Ovary (tissue), 7 donors: ENCODE measurements at regions not wholly inside any gene's neighbourhood (a gene's known extent, or its start where the extent isn't known, plus 50 kb on each side); places are given as distances from the start of the nearest gene placed in this dataset.

Experiments
- DNase-seq, 5 donors: peaks; one replicate each; pipeline ENCODE4 v3.0.0-alpha.2; 2019 to 2020
- H3K27ac ChIP-seq, 2 donors: fragments of 200-600 bp; one replicate each; pipeline versions ENCODE4 v1.5.1 to v1.8.0; 2019 to 2022
- H3K27me3 ChIP-seq: fragments of 200-600 bp; one replicate; pipeline ENCODE4 v1.8.0; 2022
- H3K36me3 ChIP-seq: fragments of 200-600 bp; sonication (generic); one replicate; pipeline ENCODE4 v1.5.1; 2019
- H3K4me1 ChIP-seq: one replicate; pipeline ENCODE4 v1.8.1; 2013; ENCODE audit warnings: mild to moderate bottlenecking, moderate library complexity; ENCODE audit not compliant: insufficient read depth
- H3K4me3 ChIP-seq: fragments of 200-600 bp; sonication (generic); one replicate; pipeline ENCODE4 v1.5.1; 2017
- H3K9me3 ChIP-seq, 2 donors: fragments of 200-600 bp in 1 of 2; sonication (generic) in 1 of 2; one replicate each; pipeline versions ENCODE4 v1.5.1 to v1.8.1; 2013 to 2019; ENCODE audit warnings: mild to moderate bottlenecking in 1 of 2, moderate library complexity in 1 of 2
- EP300 ChIP-seq: sonication (generic); formaldehyde crosslinking; IDR thresholded peaks from one replicate; pipeline ENCODE4 v1.6.1; 2017; ENCODE audit warnings: antibody characterized with exemption
- POLR2A ChIP-seq: fragments of 450-650 bp; IDR thresholded peaks from one replicate; pipeline ENCODE4 v1.6.1; 2017; ENCODE audit warnings: antibody characterized with exemption, mild to moderate bottlenecking, moderate library complexity
- WGBS, 3 donors: extraction: QIAGEN DNeasy Blood & Tissue Kit in 1 of 3; methylation state at CpG; one replicate each; pipeline versions ENCODE4 v1.1.5 to v1.1.7; 2013 to 2017; 5-methylcytosine and 5-hydroxymethylcytosine counted together
- intact Hi-C, 4 donors: fragments of 100-400 bp; cut with DNase I; formaldehyde crosslinking; loops; one replicate each; pipeline versions ENCODE4 v1.11.0 to v1.15.1; 2022 to 2023
- TF ChIP-seq, protein P1 (sequence below), 3 donors: fragments of 450-650 bp in 2 of 3; fragments of 200-600 bp in 1 of 3; IDR thresholded peaks; one replicate each; pipeline versions ENCODE4 v1.5.1 to v1.8.0; 2016 to 2022; ENCODE audit warnings: antibody characterized with exemption in 3 of 3, mild to moderate bottlenecking in 1 of 3
- donor health status: DM: no; HTN: no; CAD: no; lungs with moderate emphysema.
- donor health status: DM: no; HTN: no; CAD: no.
- donor health status: Bipolar disorder and iron deficiency.
- donor health status: DM: no; HTN: no; CAD: no.
- donor health status: DM: yes; HTN: yes; CAD: no.

DNA sequence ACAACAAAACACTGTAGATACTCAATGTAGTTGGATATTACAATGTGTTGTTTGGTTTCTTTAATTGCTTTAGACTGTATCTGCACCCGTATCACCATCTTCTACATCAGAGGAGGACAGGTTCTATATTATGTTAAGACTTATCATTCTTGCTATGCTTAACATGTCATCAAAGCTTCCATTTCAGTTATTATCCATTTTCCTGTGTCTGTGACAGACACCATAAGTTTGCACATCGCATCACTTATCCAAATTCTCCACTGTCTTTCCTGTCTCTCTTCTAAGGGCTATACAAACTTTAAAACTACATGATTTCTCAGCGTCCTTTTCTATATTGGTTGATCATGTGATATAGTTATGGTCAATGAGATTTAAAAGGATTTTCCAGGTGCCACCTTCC lies 719.0 kb downstream of the TBC1D32 start:
- H3K9me3 ChIP-seq = no peaks in the 10 kb centered on the region
- 80 to 90% (median 84%) methylated on average over 3 of the region's 3 CpGs for WGBS, 3 donors
- no peaks in the 10 kb centered on the region for H3K36me3 ChIP-seq
- TF ChIP-seq, protein P1, sequence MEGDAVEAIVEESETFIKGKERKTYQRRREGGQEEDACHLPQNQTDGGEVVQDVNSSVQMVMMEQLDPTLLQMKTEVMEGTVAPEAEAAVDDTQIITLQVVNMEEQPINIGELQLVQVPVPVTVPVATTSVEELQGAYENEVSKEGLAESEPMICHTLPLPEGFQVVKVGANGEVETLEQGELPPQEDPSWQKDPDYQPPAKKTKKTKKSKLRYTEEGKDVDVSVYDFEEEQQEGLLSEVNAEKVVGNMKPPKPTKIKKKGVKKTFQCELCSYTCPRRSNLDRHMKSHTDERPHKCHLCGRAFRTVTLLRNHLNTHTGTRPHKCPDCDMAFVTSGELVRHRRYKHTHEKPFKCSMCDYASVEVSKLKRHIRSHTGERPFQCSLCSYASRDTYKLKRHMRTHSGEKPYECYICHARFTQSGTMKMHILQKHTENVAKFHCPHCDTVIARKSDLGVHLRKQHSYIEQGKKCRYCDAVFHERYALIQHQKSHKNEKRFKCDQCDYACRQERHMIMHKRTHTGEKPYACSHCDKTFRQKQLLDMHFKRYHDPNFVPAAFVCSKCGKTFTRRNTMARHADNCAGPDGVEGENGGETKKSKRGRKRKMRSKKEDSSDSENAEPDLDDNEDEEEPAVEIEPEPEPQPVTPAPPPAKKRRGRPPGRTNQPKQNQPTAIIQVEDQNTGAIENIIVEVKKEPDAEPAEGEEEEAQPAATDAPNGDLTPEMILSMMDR (IDR thresholded peaks at IDR 0.05) = no peak
- TF ChIP-seq POLR2A (no peak), EP300 (no peak)
- no peak overlapping the region for H3K4me3 ChIP-seq
- H3K27me3 ChIP-seq = no peaks in the 10 kb centered on the region
- intact Hi-C loops = no loop called here
- H3K27ac ChIP-seq = no peak overlapping the region
- no peak for DNase-seq
- H3K4me1 ChIP-seq = no peaks in the 10 kb centered on the region

DNA sequence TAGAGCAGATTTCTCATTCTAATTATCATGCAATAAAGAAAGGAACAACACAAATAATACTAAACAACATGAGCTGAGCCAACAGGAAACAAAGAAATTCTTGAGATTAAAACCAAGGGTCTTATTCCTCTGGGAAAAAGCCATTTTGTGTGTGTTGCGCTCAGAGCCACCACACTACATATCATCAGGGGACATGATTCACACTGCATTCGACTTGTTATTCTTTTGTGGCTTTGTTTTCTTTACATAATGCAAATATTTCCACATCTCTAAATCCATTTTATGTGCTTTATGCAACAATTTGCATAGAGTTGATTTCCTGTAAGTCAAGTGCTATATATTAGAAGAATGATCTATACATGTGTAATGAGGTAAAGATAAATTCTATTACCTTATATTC lies 719.6 kb downstream of the TBC1D32 start:
- H3K36me3 ChIP-seq = no peaks in the 10 kb centered on the region

DNA sequence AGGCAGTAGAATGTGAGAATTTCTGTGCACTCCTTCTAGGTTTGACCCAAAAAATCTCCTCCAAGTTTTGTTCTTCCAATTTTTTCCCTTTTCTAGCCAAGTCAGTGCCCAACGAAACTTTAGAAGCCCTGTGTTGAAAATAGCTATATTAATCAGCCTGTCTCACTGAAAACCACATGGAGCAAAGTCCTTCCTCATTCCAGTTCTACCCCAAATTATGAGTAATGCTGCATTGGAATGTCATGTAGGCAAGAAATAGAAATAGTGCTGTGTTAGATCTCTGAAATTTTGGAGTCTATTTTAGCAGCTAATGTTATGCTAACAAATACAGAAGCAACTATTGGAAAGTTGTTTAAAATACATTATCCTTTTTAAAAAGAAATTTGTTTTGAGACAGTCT lies 725.5 kb downstream of the TBC1D32 start:
- DNase-seq = no peak
- no peaks in the 10 kb centered on the region for H3K4me1 ChIP-seq
- H3K27ac ChIP-seq = no peak overlapping the region
- no peaks in the 10 kb centered on the region for H3K9me3 ChIP-seq
- intact Hi-C loops = no loop called here
- no peak overlapping the region for H3K4me3 ChIP-seq
- TF ChIP-seq EP300 = no peak
- TF ChIP-seq, protein P1 (IDR thresholded peaks at IDR 0.05) = no peak
- no peak for TF ChIP-seq POLR2A
- H3K27me3 ChIP-seq = no peaks in the 10 kb centered on the region
- no peaks in the 10 kb centered on the region for H3K36me3 ChIP-seq
- 47 to 56% (median 47%) methylated on average over 1 of the region's 1 CpG for WGBS, 3 donors

More for the DNA sequence above, 719.6 kb downstream of the TBC1D32 start:
- Histone ChIP-seq H3K9me3 (no peaks in the 10 kb centered on the region), H3K27ac (no peak overlapping the region), H3K4me1 (no peaks in the 10 kb centered on the region), H3K4me3 (no peak overlapping the region), H3K27me3 (no peaks in the 10 kb centered on the region)
- TF ChIP-seq EP300 = no peak
- TF ChIP-seq, protein P1 (IDR thresholded peaks at IDR 0.05) = no peak
- TF ChIP-seq POLR2A = no peak
- WGBS, 3 donors = 53 to 74% (median 58%) methylated on average over 2 of the region's 2 CpGs
- intact Hi-C loops = no loop called here
- no peak for DNase-seq

DNA sequence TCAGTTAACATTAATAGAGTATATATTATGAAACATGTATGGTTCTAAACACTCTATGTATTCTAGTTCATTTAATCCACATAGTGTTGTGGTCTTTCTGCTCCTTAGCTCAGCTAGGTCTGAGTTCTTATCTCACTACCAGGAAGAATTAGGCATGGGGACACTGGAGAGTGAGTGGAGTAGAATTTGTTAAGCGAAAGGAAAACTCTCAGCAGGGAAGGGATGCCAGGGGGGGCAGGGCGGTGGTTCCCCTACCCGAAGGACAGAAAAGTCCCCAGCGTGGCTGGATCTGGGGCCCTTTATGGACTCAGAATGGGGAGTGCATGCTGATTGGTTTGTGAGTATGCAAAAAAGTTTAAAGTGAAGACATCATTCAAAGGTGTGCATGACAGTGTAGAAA lies 727.5 kb downstream of the TBC1D32 start:
- DNase-seq = no peak
- no peak overlapping the region for H3K27ac ChIP-seq
- no peaks in the 10 kb centered on the region for H3K9me3 ChIP-seq
- intact Hi-C loops = no loop called here
- WGBS, 3 donors = 65 to 72% (median 65%) methylated on average over 4 of the region's 4 CpGs
- no peaks in the 10 kb centered on the region for H3K27me3 ChIP-seq
- no peak overlapping the region for H3K4me3 ChIP-seq
- TF ChIP-seq EP300 (no peak), POLR2A (no peak)
- TF ChIP-seq, protein P1 (IDR thresholded peaks at IDR 0.05) = no peak
- H3K4me1 ChIP-seq = no peaks in the 10 kb centered on the region
- no peaks in the 10 kb centered on the region for H3K36me3 ChIP-seq

DNA sequence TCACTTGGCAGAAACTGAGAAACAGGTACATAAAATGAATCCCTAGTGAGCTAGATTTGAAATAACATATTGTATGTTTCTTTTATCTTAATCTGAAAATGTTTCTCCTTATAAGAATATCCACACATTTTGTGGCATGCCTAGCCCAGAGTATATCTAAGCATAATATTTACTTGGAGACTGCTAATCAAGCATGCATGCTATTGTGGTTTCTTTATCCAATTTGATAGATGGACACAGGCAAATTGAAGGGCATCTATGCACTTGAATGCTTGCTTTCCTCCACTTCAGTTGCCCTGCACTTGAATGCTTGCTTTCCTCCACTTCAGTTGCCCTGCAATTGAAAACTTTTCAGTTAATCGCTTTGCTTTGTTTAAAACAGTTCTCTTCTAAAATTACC lies 729.8 kb downstream of the TBC1D32 start:
- Histone ChIP-seq H3K27me3 (no peaks in the 10 kb centered on the region), H3K4me3 (no peak overlapping the region), H3K4me1 (no peaks in the 10 kb centered on the region), H3K36me3 (no peaks in the 10 kb centered on the region), H3K27ac (no peak overlapping the region), H3K9me3 (no peaks in the 10 kb centered on the region)
- intact Hi-C loops = no loop called here
- 78 to 89% (median 79%) methylated on average over 1 of the region's 1 CpG for WGBS, 3 donors
- no peak for DNase-seq
- TF ChIP-seq POLR2A (no peak), EP300 (no peak)
- TF ChIP-seq, protein P1 (IDR thresholded peaks at IDR 0.05) = no peak
